HG03378 (cell line): ENCODE measurements at regions not wholly inside any gene's neighbourhood (a gene's known extent, or its start where the extent isn't known, plus 50 kb on each side); places are given as distances from the start of the nearest gene placed in this dataset.

Experiments
- ATAC-seq: cut with Tn5 transposase; IDR thresholded peaks from one replicate; pipeline ENCODE4 v1.9.1; 2021; ENCODE audit warnings: mild to moderate bottlenecking, moderate library complexity; ENCODE audit not compliant: unreplicated experiment

DNA sequence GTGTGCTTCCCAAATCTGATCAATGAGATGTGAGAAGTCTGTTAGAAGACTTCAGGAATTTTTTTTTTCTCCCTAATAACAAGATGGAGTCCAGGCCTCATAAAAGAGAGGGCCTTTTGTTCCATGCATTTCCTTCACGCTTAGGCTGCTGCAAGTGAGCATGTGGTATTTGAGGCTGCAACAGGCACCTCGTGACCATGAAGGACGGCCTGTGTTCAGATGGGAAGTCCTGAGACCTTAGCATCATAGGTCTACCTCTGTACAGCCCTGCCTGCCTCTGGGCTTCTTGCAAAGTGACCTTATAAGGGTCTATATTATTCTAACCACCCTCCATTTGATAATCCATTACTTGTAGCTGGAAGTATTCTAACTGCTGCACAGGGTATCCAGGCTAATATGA, 86.6 kb downstream of the BOD1 start:
- no peak for ATAC-seq

DNA sequence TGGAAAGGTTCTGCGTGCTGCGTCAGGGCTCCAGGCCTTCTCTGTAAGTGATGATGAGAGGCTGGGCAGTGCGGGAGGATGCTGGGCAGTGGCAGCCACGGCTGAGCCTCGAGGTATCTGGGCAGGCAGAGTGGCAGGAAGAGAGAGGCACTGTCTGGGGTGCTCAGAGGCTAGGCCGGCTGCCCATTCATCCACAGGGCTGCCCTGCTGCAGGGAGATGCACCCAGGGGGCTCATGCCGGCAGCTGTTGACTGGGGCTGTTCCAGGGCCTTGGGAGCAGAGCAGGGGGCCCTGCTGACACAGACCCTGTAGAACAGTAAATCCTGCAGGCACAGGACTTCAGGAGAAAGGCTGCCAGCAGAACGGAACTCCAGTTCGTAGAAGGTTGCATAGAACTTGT, 88.8 kb downstream of the BOD1 start:
- ATAC-seq = no peak

DNA sequence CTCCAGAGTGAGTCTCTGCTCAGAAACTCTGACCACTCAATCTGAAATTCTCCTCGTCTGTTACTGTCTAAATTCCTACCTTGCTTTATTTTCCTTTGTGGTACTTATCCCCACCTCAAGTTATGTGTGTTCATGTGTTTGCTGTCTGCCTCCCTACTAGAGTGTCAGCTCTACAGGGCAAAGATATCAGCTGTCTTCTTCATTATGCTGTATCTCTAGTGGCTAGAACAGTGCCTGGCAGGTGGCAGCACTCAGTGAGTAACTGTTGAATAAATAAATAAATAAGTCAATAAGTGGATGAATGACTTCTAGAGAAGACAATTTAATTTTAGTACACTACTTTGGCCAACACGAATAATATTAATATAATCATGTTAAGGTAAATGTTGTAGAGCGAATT, 92.3 kb downstream of the BOD1 start:
- ATAC-seq = no peak

DNA sequence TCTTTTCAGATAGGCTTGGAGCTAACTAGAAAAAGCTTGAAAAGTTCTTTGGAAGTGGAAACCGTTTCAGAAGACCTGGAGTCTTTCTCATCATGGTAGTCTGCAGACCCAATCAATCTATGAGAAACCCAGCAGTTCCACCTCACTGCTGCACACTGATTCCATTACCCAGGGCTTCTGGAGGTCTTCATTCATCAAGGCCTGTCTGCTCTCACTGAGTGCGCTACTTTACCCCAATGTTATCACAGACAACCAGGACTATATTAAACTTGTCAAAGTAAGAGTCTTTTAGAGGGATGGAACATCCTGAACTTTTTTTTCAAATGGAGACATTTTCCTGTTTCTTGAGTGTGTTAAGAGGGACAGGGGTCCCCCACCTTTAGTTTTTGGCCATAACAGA, 93.1 kb downstream of the BOD1 start:
- no peak for ATAC-seq

DNA sequence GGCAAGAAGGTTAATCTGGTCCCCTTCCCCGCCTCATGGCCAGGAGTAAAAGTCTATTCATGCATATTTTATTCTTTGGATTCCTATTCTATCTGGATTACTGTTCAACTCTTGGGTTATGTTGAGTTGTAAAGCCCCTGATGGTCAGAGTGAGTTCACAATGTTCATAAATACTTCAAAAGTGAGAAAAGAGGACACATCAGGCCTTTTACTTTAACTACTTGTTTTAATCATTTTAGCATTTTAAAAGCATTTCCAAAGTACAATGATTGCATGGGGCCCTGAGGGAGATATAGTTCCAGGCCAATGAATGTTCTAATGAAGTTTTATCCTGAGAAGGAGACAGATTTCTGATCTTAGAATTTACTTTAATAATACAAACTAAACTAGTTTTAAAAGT, 93.9 kb downstream of the BOD1 start:
- no peak for ATAC-seq

DNA sequence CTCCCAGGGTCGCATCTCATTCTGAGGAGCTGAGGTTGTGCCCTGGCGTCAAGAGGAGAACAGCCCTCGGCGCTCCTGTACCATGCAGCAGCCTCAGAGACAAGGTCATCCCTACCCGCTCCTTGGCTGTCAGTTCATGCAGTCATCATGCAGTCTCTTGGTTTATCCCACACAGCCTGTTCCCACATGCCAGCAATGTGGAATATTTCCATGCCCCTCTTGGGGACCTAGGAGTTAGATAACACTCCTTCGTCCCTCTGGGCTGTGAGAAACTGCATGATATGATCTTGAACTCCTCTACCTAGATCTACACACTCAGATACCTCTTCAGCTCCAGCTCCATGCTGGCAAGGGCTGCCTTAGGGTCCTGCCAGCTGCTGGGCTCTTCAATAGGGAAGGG, 97.6 kb downstream of the BOD1 start:
- no peak for ATAC-seq

DNA sequence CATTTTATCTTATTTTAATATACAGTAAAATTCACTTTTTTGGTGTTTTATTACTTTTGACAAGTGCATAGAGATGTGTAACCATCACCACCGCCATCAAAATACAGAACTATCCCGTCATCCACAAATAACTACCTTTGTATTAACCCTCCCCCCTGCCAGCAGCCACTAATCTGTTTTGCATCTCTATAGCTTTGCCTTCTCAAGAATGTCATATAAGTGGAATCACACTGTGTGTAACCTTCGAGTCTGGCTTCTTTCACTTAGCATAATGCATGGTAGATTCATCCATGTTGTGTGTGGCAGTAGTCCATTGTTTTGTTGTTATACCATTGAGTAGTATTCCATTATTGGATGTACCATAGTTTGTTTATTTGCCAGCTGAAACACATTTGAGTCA, 98.8 kb downstream of the BOD1 start:
- ATAC-seq = no peak

DNA sequence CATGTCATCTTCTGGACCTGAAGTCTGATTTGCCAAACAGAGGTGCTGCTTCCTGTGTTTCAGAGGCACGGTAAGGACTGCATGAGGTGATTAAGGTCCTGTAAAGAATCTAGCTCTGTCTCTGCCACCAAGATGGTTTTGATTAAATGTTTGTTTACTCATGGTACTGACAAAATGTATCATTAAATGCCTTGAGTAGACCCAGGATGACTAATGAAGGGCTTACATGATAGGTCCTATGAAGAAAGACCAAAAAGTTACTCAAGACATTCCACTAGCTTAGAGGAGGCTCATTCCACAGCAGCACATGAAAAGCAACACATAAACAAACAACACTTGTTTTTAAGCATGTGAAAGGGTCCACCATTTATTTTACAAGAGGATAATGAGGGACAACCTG, 100.9 kb downstream of the BOD1 start:
- no peak for ATAC-seq

DNA sequence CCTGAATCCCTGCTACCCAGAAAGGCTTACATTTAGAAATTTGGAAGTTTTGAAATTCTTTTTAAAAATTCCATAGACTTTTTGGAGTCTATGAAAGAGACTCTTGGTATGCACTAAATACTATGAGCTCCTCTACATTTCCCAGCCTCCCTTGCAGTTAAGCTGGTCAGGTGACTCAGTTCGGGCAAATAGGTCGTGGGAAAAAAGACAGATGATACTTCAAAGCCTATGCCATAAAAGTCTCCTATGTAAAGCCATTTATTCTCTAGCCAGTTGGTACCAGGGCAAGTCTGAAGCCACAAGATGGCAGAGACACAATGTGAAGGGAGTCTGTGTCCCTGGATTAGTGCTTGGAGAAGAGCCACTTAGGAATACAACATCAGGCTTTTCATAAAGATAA, 101.8 kb downstream of the BOD1 start:
- no peak for ATAC-seq

DNA sequence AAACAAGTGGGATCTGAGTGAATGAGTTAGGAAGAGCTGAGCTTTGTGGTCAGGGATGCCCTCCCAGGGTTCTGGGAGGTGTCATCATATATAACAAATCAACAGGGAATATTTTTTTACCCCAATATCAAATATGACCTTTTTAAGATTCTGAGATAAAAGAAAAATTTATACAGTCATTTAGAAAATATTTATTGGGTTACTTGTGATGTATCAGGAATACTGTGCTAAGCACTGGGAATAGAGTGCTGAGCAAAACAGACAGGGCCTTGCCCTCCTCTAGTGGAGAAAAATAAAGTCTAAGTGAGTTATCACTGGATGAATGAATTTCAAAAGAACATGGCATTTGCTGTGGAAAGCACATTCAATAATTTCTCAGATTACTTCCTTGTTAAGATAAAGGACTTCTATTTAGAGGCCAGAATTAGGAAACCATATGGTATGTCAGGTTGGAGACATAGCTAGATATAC, 102.9 kb downstream of the BOD1 start:
- no peak for ATAC-seq

DNA sequence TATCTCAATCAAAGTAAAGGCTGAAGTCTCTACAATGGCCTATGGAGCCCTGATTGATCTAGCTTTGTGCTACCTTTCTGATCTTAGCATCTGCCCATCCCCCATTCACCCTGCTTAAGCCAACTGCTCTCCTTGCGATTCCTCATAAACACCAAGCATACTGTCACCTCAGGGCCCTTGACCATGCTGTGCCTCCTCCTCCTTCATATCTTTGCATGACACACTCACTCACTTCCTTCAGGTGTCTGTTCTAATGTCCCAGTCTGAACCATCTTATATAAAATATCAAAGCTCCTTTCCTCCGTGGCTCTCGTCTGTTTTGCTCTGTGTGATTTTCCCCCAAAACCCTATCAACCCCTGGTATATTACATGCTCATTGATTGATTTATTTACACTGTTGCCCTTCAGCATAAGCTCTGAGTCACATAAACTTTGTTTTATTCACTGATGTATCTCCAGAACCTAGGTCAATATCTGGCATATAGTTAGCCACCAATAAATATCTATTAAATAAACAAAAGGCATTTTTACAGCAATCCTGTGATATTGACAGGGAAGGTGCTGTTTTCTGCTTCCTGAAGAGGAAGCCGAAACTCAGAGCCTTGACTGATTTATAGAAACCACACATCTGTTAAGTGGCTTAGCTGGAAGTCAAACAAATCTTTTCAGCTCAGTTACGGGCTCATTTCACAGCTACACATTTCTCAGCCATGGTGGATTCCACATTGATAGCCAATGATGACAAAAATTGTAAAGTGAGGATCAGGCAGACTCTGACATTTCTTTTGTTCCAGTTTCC, 103.6 kb downstream of the BOD1 start:
- no peak for ATAC-seq

DNA sequence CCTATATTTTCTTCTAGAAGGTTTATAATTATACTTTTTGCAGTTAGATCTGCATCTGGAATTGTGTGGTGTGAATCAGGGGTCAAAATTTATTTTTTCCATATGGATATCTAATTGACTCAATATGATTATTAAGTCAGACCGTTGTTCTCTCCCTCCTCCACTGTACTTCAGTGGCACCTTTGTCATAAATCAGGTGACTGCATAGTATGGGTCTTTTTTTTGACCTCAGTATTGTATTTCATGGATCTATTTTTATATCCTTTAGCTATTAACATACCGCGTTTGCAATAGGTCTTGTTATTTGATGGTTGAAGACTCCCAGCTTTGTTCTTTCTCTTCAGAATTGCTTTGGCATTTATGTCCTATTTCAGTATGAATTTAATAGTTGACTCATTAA, 107.4 kb downstream of the BOD1 start:
- ATAC-seq = no peak

DNA sequence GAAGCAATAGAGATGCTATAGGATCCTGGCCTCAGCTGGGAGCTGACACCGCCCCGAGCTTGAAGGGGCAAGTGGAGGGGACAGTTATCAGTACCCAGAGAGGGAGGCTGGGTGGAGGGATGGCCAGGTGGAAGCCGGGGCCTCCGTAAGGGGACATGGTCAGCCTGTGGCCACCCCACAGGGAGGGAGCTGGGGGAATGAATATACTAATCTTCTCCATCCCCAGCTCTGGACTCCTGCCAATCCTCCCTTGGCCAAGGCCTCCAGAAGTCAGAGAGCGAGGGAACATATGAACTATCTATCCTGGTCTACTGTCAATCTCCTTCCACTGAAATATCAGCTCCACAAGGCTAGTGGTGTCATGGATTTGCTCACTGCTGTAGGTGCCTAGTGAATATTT, 109.3 kb downstream of the BOD1 start:
- ATAC-seq = no peak

DNA sequence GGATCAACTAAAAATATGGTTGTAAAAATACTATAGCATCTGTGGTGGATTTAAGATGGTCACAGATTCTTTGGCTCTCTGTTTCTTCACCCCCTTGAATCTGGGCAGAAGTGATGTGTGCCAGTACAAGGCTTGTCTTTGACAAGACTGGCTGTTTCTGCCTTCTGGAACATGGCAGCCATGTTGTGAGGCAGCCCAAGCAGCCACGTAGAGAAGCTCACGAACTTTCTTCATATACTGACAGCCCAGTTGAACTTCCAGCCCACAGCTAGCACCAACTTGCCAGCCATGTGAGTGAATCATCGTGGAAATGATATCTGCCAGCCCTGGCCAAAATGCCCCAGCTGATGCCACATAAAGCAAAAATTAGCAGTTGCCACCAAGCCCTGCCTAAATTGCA, 110.8 kb downstream of the BOD1 start:
- no peak for ATAC-seq

DNA sequence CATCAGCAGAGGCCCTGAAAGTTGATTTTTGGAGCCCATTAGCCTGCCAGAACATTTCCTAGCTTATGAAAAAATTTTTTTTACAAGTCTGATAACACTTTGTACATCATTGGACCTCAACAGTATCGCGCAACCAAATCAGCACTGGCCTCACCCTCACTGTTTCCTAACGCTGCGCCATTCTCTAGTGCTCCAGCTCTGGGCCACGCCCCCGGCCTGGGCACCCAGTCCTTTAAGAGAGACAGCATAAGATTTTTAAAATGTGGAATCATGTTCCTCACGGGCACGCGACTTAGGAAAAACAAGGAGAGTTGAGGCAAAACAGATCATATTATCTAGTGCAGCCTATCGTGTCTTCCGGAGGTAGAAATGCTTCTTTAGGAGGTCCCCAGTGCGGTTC, 114.5 kb downstream of the BOD1 start:
- no peak for ATAC-seq

DNA sequence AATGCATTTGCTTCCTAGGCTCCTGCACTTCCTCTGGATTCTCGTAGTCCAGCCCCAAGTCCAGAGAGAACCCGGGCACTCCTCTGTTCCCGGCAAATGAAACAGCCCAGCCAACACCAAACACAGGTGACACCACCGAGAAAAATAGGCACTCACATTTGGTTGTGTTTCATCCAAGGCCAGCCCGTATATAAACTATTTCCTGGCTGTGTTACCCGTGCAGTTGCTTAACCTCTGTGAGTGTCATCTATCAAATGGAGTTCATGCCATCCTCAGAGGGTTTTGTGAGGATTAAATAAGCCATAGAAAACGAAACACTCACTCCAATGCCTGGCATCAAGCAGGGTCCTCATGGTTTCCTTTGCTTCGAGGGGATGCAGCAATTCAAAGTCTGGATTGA, 115.2 kb downstream of the BOD1 start:
- ATAC-seq = no peak

DNA sequence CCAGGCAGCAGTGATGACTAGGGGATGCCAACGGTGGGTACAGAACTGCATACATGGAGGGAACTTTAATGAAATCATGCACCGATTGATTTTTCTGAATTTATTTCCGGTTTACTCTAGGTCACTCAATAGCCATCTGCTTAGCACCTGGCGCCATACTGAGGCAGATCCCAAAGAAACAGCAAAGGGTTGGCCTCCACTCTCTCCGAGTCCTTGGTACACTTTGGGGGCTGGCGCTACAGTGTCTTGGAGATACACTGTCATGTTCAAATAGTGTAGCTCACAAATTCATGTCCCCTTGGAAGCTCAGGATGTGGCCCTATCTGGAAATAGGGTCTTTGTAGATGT, 116.3 kb downstream of the BOD1 start:
- ATAC-seq = no peak

DNA sequence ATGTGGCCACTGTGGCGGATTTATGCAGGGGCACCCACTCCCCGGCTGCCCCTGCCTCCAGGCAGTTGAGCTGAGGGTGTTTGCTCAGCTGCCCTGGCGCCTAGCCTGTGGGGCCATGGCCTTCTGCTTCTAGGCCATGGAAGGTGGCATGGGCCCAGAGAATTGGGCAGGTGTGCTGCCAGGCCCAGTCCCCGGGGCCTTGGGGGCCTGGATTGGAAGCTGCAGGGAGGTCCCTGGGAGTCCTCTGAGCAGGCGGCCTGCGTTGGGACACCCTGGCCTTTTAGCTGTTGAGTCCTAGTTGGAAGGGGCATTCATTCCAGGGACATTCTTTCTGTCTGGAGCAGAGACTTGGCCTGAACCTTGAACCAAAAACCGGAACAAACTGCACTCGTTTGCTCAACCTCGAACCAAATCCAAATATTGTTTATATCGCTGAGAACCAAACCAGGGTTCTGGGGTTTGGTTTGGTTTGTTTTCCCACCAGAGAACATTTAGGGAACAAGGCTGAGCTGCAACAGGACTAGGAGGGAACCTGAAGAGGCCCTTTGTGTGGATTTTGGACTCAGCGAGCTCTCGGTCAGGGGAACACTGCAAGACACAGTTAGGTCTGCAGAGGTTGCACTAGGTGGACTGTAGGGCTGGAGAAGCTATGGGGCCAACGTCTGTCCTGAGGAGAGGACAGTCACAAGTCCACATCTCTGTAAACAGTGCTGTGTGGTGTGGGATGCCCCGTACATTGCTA, 116.8 kb downstream of the BOD1 start:
- no peak for ATAC-seq

DNA sequence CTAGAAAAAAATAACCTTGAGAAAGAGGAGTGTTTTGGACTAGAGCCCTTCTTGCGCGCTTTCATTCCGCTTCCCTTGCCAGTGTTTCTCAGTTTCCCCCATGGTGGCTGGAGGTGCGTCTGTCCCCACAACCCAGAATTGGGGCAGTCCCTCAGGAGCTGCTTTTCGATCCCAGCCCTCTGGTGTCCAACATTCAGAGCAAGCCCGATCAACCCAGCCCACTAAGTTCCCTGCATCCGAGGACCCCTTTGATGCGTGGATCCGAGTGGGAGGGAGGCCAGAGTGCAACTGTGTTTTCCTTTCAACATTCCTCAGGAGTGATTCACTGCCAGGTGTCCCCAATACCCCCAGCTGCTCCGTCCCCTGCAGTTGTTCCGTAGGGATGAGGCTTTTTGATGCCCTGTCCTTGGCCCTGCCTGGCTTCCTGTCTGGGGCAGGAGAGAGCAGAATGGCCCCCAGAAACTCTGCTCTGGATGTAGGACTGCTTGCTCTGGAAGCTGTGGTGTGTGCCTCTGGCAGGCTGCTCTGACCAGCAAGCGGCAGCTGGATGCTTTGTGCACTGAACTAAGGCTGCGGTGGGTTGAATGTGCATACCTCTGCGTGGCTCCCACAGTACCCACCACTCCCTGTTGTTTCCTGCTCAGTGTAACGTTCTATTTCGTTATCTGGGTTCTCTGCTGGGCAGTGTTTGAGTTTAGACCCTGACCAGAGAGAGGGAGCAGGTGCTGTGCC, 117.5 kb downstream of the BOD1 start:
- no peak for ATAC-seq

DNA sequence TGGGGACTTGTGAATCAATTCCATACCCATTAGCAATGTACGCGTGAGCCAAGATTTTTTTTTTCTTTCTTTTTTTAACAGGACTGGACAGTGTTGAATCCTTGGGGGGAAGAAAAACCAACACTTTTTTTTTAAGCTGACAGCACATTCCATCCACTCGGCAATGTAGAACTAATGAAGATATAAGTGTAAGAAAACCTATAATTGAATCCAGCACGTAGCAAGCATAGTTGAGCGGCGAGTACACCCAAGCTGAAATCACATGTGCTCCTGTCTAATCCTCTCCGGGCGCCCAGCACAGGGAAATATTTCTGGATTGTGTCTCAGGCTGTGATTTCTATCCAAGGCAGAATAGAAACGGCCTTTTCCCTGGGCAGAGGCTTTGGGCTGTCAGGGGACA, 118.2 kb downstream of the BOD1 start:
- no peak for ATAC-seq

DNA sequence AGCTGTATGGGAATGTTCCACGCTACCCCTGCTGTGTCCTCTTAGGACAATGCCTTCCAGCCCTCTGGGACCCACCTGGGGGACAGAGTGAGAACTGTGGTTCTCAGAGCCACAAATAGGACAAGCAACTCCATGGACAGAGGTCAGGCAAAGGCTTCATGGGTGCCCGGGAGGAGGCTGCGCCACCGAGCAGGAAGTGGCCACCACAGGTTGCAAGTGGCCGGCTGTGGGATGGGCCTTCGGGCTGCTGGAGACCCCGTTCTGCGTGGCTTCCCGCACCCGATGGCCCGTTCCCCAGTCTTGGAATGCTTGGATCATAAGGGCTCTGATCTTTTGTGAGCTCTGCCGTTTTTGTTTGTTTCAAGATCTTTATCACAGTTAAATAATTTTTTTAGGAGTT, 118.8 kb downstream of the BOD1 start:
- ATAC-seq = no peak

DNA sequence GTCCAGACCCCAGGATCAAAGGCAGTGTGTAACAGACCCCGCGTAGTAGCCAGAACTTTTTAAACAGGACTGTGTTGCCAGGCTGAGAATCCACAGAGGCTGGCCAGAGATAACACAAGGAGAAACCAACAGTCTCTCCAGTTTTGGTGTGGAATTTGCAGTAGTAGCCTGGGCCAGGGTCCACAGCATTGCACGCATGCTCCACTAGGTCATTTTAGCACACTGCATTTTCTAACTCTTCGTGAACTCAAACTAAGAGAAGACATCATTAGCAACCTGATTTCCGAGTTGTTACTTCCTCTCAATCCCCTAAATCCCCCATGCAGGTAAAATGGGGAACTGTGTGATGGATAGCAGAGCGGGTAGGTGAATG, 119.6 kb downstream of the BOD1 start:
- ATAC-seq = no peak
